ENCODE measurements at regions not wholly inside any gene's neighbourhood (a gene's known extent, or its start where the extent isn't known, plus 50 kb on each side); places are given as distances from the start of the nearest gene placed in this dataset.
"Not testable (repeated sequence)": the region's sequence is repeated elsewhere in the genome, so short reads cannot be mapped to it uniquely, and the experiment has no call there.

GRCh38 chr5:112576298-112576925 is 157.3 kb upstream of the EPB41L4A start:
- no peak for DNase-seq

DNA sequence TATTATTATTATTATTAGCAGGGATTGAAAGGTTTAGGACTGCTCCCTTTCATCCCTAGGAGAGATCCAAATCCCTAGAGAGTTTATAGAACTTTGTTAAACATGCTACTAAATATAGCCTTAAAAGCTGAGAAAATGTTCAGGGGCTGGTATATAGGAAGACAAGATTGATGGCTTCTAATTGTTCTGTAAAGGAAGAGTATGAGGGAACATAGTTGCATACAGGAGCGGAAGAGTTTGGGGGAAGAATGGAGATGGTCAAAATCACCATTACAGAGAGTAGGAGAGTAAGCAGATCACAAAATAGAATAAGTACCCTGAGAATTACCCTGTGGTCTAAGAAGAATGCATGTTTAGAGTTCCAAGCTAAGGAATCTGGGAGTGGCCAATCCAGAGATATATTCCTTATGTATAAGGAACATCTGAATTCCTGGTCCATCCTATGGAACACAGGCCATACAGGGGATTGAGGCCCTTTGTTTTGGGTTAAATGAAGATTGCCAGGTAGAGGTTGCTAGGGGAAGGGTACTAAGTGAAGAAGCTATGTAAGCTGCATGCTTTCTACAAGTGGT is 158.0 kb upstream of the APC start:
- DNase-seq, result no peak

DNA sequence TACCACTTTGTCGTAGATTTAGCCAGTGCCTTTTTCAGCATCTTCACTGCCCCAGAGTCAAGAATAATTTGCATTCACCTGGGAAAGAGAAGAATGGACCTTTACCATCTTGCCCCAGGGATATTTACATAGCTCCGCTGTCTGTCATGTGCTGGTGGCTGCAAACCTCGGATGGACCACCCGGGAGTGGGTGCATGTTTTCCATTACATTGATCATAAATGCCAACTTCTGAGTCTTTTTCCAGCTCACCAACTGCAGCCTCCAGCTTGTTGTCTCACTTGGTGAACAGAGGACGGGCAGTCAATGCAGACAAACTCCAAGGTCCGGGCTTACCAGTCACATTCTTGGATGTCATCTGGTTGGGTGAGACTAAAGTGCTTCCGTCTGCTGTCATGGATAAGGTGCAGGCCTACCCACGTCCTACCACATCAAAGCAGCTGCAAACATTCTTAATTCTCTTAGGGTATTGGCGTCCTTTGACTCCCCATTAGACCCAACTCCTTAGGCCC is 155.8 kb upstream of the APC start:
- no peak for DNase-seq

- no peak for DNase-seq
Measured at GRCh38 chr5:112583166-112583565, 154.5 kb upstream of the APC start.

- DNase-seq, result no peak
Measured at GRCh38 chr5:112584781-112585180, 152.9 kb upstream of the APC start.

- no peak for DNase-seq
Measured at GRCh38 chr5:112586596-112587062, 151.1 kb upstream of the APC start.

- DNase-seq, result not testable (repeated sequence)
Measured at GRCh38 chr5:112590858-112591257, 146.8 kb upstream of the APC start.

DNA sequence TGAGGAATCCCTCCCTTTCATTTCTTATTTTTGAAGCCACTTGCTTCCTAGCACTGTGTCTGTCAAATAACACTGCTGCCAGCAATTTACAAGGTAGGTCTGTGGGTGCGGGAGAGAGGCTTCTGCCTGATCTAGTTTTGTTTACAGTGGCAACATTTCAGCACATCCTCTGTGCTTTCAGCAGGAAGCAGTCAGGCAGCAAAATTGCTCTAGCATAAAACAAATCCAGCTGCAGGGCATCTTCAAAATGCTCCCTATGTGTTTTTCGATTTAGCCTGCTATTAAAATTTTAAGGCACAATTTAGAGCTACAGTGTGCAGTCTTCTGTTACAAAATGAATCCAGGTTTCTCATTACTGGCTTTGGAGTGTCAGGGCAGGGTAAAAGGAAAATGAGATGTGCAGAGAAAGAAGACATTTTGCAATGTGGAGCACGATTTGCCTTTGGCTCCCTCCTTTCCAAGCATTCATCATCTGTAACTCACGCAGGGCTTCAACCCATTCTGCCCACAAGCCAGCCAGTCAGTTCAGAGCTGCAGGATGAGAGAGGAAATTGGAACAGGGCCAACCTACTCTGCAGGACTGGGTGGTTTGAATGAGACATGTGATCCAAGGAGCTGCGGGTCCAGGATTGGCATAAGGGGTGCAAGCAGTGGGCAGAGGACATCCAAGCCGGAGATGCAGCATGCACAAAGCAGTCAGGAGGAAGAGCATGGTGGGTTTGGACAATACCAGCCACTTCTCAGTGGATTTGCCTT is 143.4 kb upstream of the APC start:
- peak; percentile 71 for DNase-seq

DNA sequence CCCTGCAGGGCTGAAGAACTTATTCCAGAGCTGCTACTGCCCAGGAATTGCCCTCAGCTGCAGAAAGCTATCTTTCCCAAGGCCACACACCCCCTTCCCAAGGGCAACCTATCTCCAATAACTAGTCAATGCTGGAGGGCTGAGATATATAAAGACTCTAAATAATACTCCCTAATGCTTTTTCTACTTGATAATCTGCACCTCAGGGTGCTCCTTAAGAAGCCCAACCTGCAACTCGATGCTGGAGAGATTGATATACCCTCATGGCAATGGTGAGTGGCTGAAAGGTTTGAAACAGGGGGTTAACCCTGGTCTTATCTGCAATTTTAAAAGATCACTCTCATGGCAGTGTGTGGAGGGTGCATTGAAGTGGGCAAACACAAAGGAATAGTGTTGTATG is 142.7 kb upstream of the APC start:
- no peak for DNase-seq

DNA sequence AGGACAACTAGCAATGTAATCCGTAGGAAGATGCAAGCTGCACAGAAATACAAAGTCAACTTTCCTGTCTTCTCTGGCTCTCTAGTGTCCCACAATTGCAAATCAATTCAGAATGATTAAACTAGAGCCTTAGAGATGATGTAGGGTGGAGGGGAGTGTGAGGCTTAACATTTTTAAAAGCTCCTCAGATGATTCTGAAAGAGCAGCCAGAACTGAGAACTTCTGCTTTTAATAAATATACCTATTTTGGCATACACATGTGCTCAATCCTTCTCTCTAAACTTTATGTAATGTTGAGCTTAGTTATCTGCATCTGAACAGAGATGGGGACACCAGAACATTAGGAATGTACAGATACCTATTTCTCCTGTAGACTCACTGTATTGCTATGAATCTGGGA is 139.9 kb upstream of the APC start:
- DNase-seq, result no peak

- DNase-seq, result not testable (repeated sequence)
Measured at GRCh38 chr5:112600510-112600909, 137.2 kb upstream of the APC start.

- no peak for DNase-seq
Measured at GRCh38 chr5:112604732-112605630, 132.7 kb upstream of the APC start.

DNA sequence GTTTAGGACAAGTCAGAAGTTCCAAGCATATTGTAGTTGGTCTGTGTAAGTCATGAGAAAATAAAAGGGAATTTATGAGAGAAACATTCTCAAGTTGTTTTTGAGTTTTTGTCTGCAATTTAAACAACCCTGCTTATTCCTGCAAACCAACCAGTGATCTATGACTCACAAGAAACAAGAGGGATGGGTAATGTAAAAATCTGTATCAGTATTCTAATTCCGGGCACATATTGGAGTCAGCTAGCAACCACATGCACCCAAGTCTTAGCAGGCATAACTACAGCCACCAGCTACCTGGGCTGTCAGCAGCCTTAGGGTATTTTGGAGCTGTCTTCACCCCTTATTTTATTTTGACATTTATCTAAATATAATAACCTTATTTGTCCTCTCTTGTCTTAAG is 128.7 kb upstream of the APC start:
- DNase-seq, result no peak

DNA sequence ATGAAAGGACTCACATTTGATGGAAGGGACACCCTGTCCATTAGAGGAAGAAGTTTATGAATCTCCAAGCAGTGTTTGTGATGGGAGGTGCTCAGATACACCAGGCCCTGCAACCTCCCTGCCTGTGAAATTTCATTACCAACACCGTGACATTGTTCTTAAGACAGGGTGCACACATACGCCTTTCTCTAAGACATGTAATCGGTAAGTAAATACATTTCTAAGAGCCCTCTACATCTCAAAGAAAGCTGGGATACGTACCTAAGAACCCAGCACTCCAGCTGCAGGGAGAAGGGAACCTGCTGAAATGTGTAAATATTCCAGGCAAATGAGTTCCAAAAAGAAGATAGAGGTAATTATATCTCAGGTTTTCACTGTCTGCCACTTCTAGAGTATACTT is 125.0 kb upstream of the APC start:
- DNase-seq, result no peak

GRCh38 chr5:112614285-112614684 is 123.4 kb upstream of the APC start:
- no peak for DNase-seq

- DNase-seq, result no peak
Measured at GRCh38 chr5:112614986-112615385, 122.7 kb upstream of the APC start.

DNA sequence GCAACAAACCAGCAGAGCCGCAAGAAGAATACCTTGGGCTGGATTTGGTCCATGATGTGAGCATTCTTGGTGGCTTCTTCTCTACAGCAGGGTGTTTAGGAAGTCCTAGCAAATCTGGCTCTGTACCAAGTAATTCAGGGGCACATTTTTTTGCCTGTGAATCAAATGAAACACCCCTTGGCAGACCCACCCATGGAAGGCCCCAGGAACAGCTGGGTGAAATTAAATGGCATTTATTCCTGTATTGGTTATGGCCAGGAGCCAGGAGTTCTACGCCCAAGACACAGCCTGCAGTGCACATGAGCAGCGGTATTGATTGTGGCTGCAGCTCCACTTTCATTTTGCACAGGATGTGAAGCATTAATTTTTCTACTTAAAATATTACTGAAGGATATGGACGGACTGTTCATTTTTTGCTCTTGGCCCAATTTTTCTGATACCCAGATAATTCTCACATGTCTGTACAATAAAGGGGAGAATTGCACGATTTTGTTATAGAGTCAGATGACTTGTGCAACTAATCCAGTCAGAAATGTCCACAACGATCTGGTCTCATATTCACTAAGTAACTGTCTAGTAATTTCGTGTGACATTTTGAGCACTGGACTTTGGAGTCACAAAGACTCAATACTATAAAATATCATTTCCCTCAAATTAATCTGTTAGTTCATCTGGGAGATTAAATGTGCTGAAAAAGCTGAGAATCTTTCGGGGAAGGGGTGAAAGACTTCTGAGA is 120.7 kb upstream of the APC start:
- DNase-seq, result peak; percentile 50

GRCh38 chr5:112625246-112625645 is 112.4 kb upstream of the APC start:
- no peak for DNase-seq

GRCh38 chr5:112625689-112626438 is 111.8 kb upstream of the APC start:
- DNase-seq, result peak; percentile 66

DNA sequence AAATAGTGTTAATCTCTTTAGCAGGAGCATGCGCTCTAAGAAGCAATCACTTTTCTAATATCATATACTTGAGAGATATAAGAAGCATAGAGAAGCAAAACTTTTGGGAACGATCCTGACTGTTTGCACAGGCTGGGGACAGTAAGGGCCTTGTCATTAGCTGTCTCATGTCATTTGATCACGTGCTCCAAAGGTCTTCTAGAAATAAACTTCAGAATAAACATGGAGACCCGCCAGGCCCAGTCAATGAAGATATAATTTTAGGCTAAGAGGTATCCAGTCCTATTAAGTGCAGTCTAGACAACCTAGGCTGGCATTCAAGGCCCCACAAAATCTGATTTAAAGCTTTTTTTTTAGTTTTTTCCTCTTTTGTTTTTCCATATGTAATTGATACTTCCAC is 111.0 kb upstream of the APC start:
- no peak for DNase-seq

DNA sequence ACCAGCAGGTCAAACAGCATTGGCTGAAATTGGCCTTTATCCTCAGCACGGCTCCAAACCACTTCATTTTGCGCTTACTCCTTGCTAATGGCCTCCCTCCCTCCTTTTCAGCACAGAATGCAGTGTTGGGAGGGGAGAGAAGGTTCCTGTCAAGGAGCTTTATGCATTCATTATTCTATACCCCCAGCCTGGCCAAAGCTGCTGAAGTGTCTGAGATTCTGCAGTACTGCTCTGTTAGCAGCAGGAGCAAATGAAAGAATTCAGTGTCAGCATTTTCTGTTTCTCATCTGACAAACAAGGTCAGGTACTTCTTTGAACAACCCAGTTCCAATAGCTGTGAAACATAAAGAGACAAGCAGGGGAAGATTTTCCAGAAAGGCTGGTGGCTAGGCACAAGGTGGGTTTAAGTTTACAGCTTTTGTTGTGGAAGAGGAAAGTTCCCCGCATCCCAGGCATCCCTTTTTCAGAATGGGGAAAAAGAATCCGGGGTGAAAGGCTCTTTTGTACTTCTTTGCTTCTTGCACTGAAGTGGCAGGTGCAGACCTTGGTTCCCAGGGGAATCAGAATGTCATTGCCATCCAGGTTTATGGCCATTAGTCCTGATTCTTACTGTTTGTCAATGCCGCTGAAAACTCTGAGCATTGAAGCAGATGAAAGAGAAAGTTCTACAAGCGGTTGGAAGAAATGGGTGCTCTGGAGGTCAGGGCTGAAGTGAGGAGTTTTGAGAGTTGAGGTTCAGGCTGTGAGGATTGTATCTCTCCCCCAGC is 109.3 kb upstream of the APC start:
- DNase-seq, result peak; percentile 74
